CD4-positive, alpha-beta T cell (primary cell): ENCODE measurements at regions not wholly inside any gene's neighbourhood (a gene's known extent, or its start where the extent isn't known, plus 50 kb on each side); places are given as distances from the start of the nearest gene placed in this dataset.

Source experiments
- ATAC-seq: fragments of 200-7000 bp; cut with Tn5 transposase; one replicate; pipeline ENCODE4 v1.10.0; 2022; ENCODE audit warnings: mild to moderate bottlenecking; ENCODE audit not compliant: poor library complexity
- CTCF ChIA-PET: fragments of 350-600 bp; sonication (Branson Sonifier 250); formaldehyde crosslinking; loops from one replicate; lab custom pipeline; 2021; ENCODE audit warnings: antibody characterized with exemption, inconsistent platforms; lab: Charles Lee
- POLR2A ChIA-PET: fragments of 350-600 bp; sonication (Branson Sonifier 250); formaldehyde crosslinking; loops from one replicate; lab custom pipeline; 2021; ENCODE audit warnings: antibody characterized with exemption, inconsistent platforms; lab: Charles Lee
- DNase-seq, 14 experiments: peaks; one replicate each; pipeline ENCODE4 v3.0.0-alpha.2; 2013 to 2020; ENCODE audit warnings: mixed read lengths in 2 of 14
- H3K27ac ChIP-seq, 2 donors: one replicate each; pipeline versions ENCODE4 v1.5.1 to v1.7.0; 2013; ENCODE audit warnings: low read length in 2 of 2, low read depth in 1 of 2, mild to moderate bottlenecking in 1 of 2
- H3K27me3 ChIP-seq, 2 experiments: 1 replicate in 1 of 2; 2 replicates in 1 of 2; pipeline versions ENCODE4 v1.6.1 to v1.7.0; 2013; ENCODE audit warnings: low read length in 2 of 2, control low read depth in 1 of 2, mild to moderate bottlenecking in 1 of 2, moderate library complexity in 1 of 2; ENCODE audit not compliant: insufficient read depth in 2 of 2, control insufficient read depth in 1 of 2
- H3K36me3 ChIP-seq: one replicate; pipeline ENCODE4 v1.6.1; 2013; ENCODE audit warnings: low read length, control low read depth; ENCODE audit not compliant: insufficient read depth
- H3K4me1 ChIP-seq: one replicate; pipeline ENCODE4 v1.6.1; 2013; ENCODE audit warnings: low read length, control low read depth; ENCODE audit not compliant: insufficient read depth
- H3K4me3 ChIP-seq: one replicate; pipeline ENCODE4 v1.5.1; 2013; ENCODE audit warnings: mild to moderate bottlenecking, low read length, moderate library complexity
- H3K9me3 ChIP-seq, 2 experiments: 1 replicate in 1 of 2; 2 replicates in 1 of 2; pipeline versions ENCODE4 v1.6.1 to v1.7.0; 2013; ENCODE audit warnings: low read length in 2 of 2, mild to moderate bottlenecking in 2 of 2, control low read depth in 1 of 2, moderate library complexity in 1 of 2; ENCODE audit not compliant: control insufficient read depth in 1 of 2, insufficient read depth in 1 of 2
- H3K27ac Mint-ChIP-seq: one replicate; pipeline ENCODE4 v1.8.0; 2020; ENCODE audit warnings: mixed read lengths
- H3K27me3 Mint-ChIP-seq: one replicate; pipeline ENCODE4 v1.8.0; 2021; ENCODE audit warnings: mixed read lengths
- H3K36me3 Mint-ChIP-seq: one replicate; pipeline ENCODE4 v1.8.0; 2021; ENCODE audit warnings: low read depth, mixed read lengths
- H3K4me1 Mint-ChIP-seq: one replicate; pipeline ENCODE4 v1.8.0; 2021; ENCODE audit warnings: low read depth, mixed read lengths
- H3K4me3 Mint-ChIP-seq: one replicate; pipeline ENCODE4 v1.8.0; 2020; ENCODE audit warnings: mild to moderate bottlenecking, mixed read lengths
- H3K9me3 Mint-ChIP-seq: one replicate; pipeline ENCODE4 v1.8.0; 2020; ENCODE audit warnings: mixed read lengths
- intact Hi-C, 2 experiments: fragments of 100-400 bp; cut with DNase I in 1 of 2; cut with micrococcal nuclease in 1 of 2; formaldehyde crosslinking; loops; one replicate each; pipeline versions ENCODE4 v1.15.1 to v1.9.0; 2023 to 2025; cut with DNase I, micrococcal nuclease
- TF ChIP-seq, protein P1 (sequence below): fragments of 200-600 bp; IDR thresholded peaks from one replicate; pipeline ENCODE4 v1.8.0; 2022; ENCODE audit warnings: antibody characterized with exemption, mild to moderate bottlenecking

DNA sequence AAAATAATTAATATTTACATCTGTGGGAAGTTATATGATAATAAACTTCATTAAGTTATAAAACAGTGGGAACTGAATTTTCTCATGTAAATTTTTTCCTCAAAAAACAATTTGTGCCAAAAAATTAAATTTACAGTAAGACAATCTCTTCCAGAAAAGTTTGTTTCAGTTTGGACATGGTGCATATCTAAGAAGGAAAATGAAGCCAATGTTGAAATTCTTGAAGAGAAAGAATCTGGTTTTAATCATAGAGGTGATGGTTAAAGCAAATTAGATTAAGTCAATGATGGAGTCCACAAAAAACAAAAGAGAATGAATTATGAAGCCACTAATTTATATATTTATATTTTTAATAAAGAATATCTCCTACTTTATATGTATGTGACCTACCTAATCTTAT, 457.2 kb upstream of the SLITRK1 start:
- DNase-seq (no peak), ATAC-seq (no peak)
- POLR2A ChIA-PET, result no interaction called here
- CTCF ChIA-PET, result no interaction called here
- Mint-ChIP-seq H3K9me3 (no peaks in the 10 kb centered on the region), H3K4me1 (no peaks in the 10 kb centered on the region), H3K27me3 (no peaks in the 10 kb centered on the region), H3K27ac (no peak overlapping the region), H3K4me3 (no peak overlapping the region), H3K36me3 (no peaks in the 10 kb centered on the region)
- H3K36me3 ChIP-seq, result no peaks in the 10 kb centered on the region
- no peak overlapping the region for H3K4me3 ChIP-seq
- no peaks in the 10 kb centered on the region for H3K27me3 ChIP-seq
- intact Hi-C loops, result no loop called here
- H3K4me1 ChIP-seq, result no peaks in the 10 kb centered on the region
- H3K27ac ChIP-seq, result no peak overlapping the region
- H3K9me3 ChIP-seq, result peaks cover 0 to 3% of the 10 kb centered on the region in 2 experiments
- TF ChIP-seq, protein P1, sequence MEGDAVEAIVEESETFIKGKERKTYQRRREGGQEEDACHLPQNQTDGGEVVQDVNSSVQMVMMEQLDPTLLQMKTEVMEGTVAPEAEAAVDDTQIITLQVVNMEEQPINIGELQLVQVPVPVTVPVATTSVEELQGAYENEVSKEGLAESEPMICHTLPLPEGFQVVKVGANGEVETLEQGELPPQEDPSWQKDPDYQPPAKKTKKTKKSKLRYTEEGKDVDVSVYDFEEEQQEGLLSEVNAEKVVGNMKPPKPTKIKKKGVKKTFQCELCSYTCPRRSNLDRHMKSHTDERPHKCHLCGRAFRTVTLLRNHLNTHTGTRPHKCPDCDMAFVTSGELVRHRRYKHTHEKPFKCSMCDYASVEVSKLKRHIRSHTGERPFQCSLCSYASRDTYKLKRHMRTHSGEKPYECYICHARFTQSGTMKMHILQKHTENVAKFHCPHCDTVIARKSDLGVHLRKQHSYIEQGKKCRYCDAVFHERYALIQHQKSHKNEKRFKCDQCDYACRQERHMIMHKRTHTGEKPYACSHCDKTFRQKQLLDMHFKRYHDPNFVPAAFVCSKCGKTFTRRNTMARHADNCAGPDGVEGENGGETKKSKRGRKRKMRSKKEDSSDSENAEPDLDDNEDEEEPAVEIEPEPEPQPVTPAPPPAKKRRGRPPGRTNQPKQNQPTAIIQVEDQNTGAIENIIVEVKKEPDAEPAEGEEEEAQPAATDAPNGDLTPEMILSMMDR, result no peak

DNA sequence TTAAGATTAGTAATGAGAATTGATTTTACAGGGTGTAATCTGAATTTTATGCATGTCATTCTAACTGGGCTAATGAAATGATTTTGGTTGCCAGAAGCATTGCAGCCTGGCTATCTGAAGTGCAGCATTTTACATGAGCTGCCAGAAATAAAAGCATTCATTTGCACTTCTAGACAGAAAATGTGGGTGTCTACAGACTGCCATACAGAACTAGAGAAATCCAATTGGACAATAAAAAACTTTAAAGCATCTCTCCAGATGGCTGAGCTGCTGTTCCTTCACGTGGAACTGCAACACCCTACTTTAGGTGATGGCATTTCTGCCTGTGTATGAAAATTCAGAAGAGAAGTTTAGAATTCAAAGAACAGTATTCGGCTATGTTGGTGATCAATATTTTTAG, 450.1 kb upstream of the SLITRK1 start:
- CTCF ChIA-PET, result no interaction called here
- Mint-ChIP-seq H3K27ac (no peak overlapping the region), H3K4me1 (no peaks in the 10 kb centered on the region), H3K27me3 (no peaks in the 10 kb centered on the region), H3K4me3 (no peak overlapping the region), H3K36me3 (no peaks in the 10 kb centered on the region), H3K9me3 (no peaks in the 10 kb centered on the region)
- ATAC-seq, result no peak
- no peak overlapping the region for H3K27ac ChIP-seq
- no peak overlapping the region for H3K4me3 ChIP-seq
- H3K27me3 ChIP-seq, result no peaks in the 10 kb centered on the region
- H3K9me3 ChIP-seq, result no peaks in the 10 kb centered on the region
- intact Hi-C loops, result no loop called here
- TF ChIP-seq, protein P1, result no peak
- POLR2A ChIA-PET, result no interaction called here
- no peak for DNase-seq
- no peaks in the 10 kb centered on the region for H3K36me3 ChIP-seq
- H3K4me1 ChIP-seq, result no peaks in the 10 kb centered on the region

DNA sequence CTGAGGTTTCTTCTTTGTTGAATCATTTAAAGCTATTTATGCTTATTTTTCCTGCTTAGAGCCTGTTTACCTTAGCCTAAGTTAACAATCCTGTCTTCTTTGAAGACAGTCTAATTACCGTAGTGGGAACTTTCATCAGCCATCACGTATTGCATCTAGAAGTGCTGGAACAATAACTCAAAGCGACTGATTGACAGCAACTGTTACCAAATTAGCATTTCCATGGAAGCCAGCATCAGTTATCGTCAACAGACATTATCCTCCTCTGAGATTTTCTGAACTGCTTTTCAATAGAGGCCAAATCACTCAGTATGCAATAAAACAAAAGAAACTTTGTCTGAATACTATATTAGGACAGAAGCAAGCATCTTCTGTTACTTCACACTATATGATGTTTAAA, 433.3 kb upstream of the SLITRK1 start:
- Histone ChIP-seq H3K9me3 (no peaks in the 10 kb centered on the region), H3K36me3 (no peaks in the 10 kb centered on the region), H3K4me1 (no peaks in the 10 kb centered on the region), H3K27ac (no peak overlapping the region), H3K4me3 (no peak overlapping the region), H3K27me3 (no peaks in the 10 kb centered on the region)
- ChIA-PET CTCF (no interaction called here), POLR2A (no interaction called here)
- H3K4me3 Mint-ChIP-seq, result no peak overlapping the region
- H3K36me3 Mint-ChIP-seq, result no peaks in the 10 kb centered on the region
- no peaks in the 10 kb centered on the region for H3K27me3 Mint-ChIP-seq
- TF ChIP-seq, protein P1, result no peak
- intact Hi-C loops, result no loop called here
- H3K9me3 Mint-ChIP-seq, result no peaks in the 10 kb centered on the region
- no peak overlapping the region for H3K27ac Mint-ChIP-seq
- ATAC-seq (no peak), DNase-seq (no peak)
- H3K4me1 Mint-ChIP-seq, result no peaks in the 10 kb centered on the region
